RPMI7951 (cell line): ENCODE measurements at regions not wholly inside any gene's neighbourhood (a gene's known extent, or its start where the extent isn't known, plus 50 kb on each side); places are given as distances from the start of the nearest gene placed in this dataset.
"Not testable (repeated sequence)": the region's sequence is repeated elsewhere in the genome, so short reads cannot be mapped to it uniquely, and the experiment has no call there.

Source experiments
- DNase-seq: peaks from one replicate; pipeline ENCODE4 v3.0.0-alpha.2; 2012; ENCODE audit warnings: low read depth

DNA sequence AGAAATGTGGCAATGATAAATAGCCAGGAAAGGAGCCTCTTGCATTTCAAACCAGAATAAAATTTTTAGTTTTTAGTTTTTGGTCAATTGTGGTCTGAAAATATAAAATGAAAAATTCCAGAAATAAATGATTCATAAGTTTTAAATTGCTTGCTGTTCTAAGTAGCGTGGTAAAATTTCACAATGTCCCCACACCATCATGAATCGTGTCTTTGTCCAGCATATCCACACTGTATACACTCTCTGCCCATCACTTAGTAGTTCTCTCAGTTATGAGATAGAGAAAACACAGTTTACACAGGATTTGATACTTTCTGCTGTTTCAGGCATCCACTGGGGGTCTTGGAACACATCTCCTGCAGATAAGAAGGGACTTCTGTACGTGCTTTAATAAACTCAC lies 783.9 kb downstream of the TSN start:
- DNase-seq, result no peak

DNA sequence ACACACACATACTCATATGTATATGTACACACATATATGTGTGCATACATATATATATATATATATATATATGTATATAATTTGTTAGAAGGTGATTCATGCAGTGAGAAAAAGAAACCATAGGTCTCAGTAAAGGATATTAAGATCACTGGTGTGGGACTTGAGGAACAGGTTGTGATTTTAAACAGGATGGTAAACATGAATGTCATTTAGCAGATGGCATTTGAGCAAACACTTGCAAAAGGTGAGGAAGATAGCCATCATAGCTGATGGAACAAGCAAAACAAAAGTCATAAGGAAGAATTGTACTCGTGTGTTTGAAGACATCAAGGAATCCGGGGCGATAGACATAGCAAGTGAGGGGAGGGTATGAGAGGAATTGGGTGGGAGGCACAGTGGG lies 784.5 kb downstream of the TSN start:
- no peak for DNase-seq

DNA sequence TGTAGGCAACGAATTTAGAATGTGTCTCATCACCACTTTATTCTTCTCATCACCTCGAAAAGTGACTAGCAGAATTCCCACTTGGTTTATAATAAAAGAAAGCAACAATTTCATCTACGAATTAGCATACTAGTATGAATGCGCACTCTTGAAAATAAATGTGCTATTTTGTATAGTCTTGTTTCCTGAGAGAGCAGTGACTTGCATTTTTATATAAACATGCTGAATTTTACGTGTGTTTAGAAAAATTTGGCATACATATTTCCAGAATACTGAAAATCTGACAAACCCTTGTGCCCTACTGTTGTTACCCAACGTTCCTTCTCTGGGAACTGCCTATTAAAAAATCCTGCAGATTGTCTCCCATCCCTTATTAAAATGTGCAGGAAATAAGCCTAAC lies 786.8 kb downstream of the TSN start:
- no peak for DNase-seq

DNA sequence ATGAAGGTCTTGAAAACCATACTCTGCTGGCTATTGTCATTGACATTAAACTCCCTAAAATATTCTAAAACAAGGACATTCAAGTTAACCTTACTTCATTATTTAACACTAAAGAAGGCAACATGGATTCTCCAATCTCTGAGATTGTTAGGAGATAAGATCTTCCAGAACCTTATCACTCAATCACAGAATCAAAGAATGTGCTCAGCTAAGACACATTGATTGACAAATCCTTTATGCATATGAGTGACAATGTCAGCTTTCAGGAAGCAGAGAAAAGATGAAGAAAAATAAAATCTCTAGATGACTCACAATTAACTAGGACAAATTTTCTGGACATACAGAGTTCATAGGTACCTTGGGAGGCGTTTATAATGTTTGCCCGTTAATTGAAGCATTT lies 787.2 kb downstream of the TSN start:
- DNase-seq, result no peak

DNA sequence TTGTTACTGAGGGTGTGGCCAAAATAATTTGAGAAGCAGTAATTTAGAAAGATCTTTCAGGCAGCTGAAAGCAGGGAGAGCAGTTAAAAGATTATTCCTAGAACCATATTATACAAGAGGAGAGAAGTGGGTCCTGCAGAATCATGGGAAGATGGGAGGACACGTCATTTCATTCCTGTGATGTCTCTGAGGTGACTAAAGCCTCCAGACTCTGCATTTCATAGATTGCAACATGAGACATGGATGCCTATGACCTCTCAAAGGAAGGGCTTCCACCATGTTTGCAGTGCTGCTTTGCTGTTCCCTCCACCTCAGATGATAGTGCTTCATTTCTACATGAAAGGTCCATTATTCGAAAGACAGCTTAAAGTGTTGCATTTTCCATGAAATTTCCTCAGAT lies 788.4 kb downstream of the TSN start:
- DNase-seq, result peak; percentile 32

DNA sequence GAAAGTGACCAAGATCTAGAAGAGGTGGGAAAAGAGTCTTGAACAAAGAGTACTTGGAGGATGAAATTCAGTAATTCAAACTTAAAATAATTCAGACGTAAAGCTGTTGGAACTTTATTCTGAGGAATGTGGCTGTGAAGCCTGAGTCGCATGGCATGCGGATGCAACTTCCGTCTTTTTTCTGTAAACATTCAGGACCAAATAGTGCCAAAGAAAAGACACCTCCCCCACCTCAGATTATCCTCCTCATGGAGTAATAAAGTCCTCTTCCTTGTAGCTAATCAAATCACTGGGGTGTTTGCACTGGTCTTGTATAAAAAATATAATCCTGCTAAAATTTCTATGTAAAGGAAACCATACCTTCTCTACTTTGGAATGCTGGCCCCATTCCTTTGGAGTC lies 790.4 kb downstream of the TSN start:
- DNase-seq, result no peak

DNA sequence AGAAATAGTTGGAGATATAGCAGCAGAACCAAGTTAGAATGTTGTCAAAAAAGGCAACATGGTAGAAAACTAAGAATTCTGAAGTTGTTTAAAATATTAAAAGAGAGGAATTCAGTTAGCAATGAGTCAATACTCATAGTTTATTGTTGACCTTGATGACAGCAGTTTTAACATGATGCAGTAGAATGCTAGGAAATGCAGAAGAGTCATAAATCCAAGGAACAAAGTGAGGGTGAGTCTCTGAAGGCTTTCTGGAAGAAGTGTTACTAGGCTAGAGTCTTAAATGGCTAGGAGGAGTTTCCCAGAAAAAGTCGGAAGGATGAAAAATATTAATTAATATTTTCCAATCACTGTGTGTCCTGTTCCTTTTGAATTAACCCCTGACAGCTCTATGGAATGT lies 807.3 kb downstream of the TSN start:
- no peak for DNase-seq

DNA sequence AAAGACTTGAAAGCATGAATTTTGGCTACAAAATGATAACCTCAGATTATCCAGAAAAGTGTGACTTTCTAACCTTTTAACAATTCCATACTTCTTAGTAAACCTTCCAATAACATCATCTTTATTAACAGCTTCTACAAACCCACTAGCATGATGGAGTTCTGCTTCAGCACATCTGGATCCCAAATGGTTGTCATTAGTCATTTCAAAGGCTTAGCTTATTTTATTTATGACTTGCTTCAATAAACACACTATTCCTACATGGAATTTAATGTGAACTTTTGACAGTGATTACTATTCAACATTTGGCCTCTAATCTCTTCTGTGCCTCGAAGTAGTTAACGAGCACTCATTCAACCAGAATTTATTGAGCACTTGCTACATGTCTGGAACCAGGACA lies 808.3 kb downstream of the TSN start:
- DNase-seq, result no peak

DNA sequence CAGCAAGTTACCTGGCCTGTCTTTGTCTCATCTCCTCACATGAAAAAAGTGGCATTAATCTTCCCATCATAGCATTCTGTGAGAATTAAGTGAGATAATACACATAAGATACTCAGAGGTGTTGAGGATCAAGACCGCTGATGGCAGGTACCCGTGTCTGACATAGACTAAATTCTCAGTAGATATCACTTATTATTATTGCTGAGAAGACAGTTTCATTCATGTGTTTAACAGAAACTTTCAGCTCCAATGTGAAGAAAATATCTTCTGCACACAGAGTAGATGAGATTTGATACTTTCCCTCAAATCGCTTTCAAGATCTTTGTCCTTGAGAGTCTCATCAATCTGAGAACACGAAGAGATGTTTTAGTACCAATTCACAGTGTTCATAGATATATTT lies 809.4 kb downstream of the TSN start:
- DNase-seq, result no peak

DNA sequence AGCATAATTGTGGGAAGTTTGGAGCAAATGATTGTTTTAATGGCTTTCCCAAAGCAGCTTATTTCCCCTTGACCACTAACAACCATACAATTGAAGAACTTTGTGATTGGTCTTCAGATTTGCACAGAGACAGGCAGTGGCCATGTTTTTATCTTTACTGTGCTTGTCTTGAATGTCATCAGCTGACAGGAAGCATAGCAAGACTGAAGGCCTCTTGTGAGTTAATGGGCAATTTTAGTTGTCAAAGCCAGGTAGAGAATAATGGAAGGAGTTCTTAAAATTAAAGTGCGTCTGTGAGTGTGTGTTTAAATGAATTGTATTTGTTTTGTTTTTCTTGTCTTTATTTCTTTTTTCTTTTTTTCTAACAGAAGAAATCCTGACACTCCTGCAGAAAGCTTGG lies 809.9 kb downstream of the TSN start:
- no peak for DNase-seq

DNA sequence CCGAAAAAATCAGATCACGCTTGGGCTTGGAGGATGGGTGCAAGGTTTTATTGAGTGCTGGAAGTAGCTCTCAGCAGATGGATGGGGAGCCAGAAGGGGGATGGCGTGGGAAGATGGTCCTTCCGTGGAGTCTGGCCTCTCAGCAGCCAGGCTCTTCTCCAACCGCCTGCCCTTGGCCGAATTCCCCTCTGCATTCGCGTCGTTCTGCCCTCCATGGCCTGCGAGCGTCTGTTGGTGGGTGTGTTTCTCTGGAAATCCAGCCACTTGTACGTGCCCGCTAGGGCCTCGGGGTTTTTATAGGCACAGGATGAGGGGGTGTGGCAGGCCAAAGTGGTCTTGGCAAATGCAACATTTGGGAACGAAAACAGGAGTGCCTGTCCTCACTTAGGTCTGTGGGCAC lies 815.2 kb downstream of the TSN start:
- DNase-seq, result no peak

DNA sequence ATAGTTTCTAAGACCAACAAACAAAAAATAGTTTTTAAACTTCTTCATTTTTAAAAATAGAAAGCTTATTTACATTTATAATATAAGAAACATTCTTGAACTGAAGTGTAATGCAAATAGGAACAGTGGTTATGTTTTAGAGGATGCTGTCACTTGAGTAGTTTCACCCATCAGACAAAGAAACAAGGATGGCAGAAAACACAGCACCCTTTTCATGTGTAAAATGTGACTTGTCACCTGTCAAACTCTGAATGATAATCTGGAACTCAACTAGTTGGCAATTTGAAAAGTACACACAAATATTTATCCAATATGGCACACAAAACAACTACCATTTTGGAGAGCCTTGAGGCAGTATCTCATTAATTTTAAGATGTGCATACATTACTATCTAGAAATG lies 816.0 kb downstream of the TSN start:
- DNase-seq, result not testable (repeated sequence)

DNA sequence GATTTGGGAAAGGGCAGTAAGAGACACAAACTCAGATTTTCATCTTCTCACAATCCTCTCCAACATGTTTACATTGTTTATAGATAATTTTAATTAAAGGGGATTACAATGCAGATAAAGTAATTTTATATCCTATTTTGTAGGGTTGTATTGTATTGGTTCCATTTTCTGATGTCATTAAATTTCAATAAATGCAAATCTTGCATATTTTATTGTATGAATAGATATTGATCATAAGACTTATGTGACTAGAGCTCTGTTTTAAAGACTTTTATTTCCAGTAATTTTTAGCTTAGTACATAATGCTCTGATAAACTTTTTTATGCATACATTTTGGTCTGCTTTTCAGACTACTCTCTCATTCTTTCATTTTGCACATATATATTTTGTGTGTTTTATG lies 819.6 kb downstream of the TSN start:
- DNase-seq, result no peak

DNA sequence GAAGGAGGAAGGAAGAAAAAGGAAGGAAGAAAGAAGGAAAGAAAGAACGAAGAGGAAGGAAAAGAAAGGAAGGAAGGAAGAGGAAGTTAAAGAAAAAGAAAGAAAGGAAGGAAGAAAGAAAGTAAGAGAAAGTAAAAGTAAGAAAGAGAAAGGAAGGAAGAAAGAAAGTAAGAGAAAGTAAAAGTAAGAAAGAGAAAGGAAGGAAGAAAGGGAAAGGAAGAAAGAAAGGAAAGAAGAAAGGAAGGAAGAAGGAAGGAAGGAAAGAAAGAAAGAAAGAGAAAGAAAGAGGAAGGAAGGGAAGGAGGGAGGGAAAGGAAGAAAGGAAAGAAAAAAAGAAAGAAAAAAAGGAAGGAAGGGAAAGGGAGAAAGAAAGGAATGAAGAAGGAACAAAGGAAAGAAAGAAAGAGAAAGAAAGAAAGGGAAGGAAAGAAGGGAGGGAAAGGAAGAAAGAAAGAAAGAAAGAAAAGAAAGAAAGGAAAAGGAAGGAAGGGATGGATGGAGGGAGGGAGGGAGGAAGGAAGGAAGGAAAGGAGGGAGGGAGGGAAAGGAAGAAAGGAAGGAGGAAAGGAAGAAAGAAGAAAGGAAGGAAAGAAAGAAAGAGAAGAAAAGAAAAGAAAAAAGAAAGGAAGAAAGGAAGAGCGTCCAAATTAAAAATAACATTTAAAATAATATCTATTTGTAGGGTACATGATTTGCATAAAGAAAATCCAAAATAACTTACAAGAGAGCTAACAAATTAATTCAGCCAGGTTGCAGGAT lies 827.9 kb downstream of the TSN start:
- no peak for DNase-seq

DNA sequence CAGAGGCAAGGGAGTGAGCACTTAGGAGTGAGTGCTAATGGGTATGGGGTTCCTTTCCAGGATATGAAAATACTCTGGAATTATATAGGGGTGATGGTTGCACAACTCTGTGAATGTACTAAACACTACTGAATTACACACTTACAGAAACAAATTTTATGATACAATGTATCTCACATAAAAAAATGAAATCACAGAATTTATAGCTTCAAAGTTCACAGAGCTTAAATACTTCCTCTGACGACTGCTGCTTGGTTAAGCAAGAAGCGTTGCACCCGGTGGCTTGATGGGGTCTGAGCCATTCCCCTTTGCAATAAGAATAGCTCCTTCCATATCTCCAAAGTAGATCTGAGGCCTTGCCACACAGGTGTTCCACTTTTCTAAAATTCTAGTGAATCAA lies 835.1 kb downstream of the TSN start:
- DNase-seq, result no peak

DNA sequence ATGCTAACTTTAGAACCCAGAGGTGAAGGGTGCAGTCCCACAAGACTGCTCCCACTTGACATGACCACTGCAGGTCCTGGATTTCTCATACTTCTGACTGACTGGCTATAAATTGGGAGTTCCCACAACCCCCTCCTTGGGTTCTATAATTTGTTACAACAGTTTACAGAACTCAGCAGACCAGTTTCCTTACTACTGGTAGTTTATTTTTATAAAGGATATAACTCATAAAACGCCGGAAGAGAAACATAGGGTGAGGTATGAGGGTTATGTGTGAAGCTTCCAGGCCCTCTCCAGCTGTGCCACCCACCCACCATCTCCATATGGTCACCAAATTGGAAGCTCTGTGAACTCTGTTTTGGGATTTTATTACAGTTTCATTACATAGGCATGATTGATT lies 839.6 kb downstream of the TSN start:
- no peak for DNase-seq

DNA sequence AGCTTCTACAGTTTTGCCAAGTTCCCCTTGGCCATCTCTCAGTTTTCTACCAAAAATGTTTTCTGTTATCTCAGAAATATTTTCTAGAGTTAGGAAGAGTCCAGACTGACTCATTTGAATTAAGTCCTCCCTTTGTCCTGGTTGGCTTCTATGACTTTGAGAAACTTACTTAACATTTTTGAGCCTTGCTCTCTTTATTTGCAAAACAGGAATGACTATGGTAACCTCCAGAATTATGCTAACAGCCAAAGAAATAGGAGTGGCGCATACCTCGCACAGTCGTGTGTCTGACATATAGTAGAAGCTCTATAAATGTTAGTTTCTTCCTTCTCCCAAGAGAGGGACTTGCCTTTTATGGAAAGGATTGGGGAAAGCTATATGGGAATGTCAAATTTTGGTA lies 841.1 kb downstream of the TSN start:
- no peak for DNase-seq

DNA sequence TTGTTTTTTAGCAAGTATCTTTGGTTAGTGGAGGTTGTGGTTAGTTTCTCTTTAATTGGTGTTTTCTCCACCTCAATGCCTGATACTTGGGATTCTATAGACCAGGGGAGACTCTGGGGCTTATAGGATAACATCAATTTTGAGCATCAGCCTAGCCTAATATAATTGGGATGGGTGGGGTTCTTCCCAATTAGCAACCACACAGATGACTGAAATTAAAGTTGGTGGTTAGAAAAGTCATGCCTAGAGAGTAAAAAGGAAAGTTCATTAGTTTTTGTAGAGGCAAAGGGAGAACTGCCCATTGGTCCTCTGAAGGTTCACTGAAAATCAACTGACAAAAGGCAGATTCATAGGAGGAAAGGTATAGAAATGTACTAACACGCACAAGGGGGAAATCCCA lies 843.3 kb downstream of the TSN start:
- DNase-seq, result no peak

DNA sequence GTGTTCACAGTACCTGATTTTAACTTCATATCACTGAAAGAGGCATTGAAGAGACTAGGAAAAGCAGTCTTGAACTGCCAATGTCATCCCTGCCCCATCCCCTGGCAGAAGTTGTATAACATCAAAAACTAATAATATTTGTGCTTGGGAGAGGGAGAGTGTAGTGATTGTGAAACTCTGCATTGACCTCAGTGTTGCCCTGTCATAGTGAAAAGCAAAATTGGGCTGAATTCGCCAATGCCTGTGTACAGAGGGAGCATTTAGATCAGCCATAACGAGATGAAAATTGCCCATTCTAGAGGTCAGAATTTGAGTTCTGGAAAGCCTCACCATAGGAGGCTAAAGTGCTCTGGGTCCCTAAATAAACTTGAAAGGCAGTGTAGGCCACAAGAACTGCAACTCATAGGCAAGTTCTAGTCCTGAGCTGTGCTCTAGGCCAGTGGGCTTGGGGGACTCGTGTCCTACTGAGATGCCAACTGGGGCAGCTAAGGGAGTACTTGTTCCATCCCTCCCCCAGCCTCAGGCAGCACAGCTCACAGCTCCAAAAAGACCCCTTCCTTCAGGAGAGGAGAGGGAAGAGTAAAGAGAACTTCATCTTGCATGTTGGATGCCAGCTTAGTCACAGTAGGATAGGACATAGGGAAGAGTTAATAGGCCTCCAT lies 855.6 kb downstream of the TSN start:
- no peak for DNase-seq

DNA sequence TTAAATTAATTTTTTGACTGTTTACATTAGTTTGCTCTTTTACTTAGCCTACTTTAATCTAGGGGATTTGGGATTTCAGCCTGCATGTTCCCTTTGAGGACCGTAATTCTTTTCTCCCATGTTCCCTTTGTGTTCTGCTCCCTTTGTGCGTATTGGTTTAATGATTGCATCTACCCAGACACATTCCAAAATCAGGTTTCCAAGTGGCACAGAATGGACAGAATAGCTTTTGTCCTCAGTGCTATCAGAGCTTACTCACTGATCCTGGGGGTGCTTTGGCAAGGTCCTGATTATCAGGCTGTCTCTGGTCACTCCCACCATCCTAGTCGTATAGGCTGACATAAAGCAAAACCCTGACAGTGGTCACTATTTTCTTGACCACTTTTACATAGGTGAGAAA lies 867.5 kb downstream of the TSN start:
- no peak for DNase-seq

DNA sequence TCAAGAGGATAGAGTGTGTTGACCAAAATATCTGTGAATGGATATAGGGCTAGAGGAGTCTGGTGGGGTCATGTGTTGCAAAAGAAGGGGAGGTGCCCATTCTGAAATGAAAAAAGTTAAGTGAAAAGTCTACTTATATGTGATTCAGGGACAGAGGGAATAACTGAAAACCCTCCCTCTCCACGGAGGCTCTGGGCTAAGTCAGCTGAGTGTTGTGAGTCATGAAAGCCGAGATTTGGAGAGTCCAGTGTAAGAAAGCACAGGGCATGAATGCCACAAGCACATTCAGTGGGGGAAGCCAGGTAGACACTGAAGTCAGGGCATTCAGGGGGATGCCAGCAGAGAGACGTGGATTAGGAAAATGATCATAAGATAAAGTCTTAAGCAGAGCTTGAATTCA lies 871.9 kb downstream of the TSN start:
- peak; percentile 7 for DNase-seq

DNA sequence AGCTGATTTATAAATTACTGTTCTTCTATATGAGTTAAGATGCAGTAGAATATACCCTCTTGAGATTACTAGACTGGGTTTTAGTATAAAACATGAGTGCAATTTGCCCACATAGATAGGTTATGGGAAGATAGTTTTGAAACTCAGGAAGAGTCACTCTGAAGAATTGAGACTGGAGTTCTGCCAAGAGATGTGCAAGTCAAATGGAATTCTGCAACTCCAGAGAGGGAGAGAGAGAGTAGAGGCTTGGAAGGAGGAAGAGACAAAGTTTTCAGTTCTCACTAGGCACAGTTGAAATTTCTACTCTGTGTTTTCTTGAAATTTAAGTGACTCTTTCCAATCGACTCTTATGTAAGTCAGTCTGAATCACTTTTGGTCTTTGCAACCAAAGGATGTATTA lies 878.8 kb downstream of the TSN start:
- peak; percentile 80 for DNase-seq

DNA sequence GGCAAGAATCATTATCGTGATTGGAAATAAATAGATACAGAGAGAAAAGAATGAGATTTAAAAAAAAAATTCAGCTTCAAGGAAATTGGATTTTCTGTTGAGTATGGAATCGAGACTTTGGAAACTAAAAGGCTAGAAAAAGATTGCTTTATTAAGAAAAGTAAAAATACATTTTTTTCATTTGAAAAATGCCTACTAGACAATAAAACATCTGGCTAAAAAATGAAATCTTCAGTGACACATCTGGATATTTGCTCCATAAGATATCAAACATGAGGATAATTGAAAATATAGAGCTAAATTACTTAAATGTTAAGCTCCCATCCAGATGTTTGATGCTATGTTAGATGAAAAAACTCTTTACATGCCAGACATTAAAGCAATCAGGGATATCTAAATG lies 879.5 kb downstream of the TSN start:
- no peak for DNase-seq

DNA sequence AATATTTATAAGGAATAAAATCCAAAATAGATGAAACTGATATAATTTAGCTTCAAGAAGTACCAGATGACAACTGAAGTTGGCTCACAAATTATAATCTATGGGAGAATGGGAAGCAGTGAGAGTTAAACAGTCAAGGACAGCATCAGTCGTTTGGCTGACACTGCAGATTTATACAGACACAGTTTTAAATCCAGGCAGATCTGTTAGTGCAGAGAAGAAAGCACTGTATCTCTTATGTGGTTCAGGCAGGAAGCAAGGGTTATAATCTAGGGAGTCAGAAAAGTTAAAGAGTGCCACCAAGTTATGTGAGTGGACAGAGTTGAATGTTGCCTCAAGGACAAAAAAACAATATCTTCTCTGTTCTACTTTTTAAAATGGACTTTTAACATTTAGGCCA lies 880.2 kb downstream of the TSN start:
- peak; percentile 51 for DNase-seq
